HG03095 (cell line): ENCODE measurements at regions not wholly inside any gene's neighbourhood (a gene's known extent, or its start where the extent isn't known, plus 50 kb on each side); places are given as distances from the start of the nearest gene placed in this dataset.
"Not testable (repeated sequence)": the region's sequence is repeated elsewhere in the genome, so short reads cannot be mapped to it uniquely, and the experiment has no call there.

Source experiments
- ATAC-seq: cut with Tn5 transposase; IDR thresholded peaks from one replicate; pipeline ENCODE4 v1.9.1; 2021; ENCODE audit warnings: moderate library complexity; ENCODE audit not compliant: unreplicated experiment

DNA sequence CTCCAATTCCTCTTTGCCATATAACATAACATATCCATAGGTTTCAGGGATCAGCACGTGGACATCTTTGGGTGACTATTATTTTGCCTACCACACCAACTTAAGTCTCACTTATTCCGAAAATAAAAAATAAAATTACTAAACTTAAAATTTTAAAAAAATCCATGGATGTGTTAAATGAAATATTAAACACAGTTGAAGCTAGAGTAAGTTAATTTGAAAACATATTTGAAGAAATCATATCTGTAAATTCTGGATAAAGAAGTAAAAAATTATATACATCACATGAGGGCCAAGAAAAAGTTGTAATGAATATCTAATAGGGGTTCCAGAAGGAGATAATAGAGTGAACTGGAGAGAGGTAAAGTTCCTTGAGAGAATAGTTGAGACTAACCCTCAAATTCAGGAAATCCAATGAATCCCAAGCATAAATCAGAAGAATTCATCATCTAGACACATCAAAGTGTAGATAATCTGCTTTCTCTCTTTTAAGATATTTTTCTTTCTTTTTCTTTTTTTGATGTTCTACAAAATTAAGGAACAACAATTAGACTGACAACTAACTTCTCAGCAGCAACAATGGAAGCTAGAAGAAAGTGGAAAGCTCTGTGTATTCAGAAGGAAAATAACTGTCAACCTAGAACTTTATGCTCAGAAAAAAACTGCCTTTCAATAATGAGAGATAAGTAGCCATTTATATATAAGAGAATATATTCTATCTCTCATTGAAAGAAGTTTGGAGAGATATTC, 147.4 kb downstream of the ABHD5 start:
- no peak for ATAC-seq

GRCh38 chr3:43838877-43839276, 148.1 kb downstream of the ABHD5 start:
- no peak for ATAC-seq

DNA sequence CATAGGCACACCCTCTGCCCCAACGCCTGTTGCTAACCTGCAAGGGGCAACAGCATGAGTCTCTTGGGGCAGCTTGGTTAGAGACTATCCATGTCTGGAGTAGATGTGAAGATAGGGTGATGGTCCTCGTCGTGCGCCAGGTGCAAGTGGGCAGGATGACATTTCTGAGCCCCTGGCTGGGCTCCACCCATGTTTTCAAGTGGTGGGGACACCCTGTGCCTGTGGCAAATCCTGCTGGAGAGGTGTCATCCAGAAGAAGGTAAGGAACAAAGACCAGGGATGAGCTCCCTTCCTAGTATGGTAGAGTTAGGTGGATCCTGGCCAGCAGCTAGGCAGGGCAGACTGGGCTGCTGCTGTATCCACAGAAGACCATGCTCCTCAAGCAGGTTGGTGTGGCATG, 152.6 kb downstream of the ABHD5 start:
- no peak for ATAC-seq

DNA sequence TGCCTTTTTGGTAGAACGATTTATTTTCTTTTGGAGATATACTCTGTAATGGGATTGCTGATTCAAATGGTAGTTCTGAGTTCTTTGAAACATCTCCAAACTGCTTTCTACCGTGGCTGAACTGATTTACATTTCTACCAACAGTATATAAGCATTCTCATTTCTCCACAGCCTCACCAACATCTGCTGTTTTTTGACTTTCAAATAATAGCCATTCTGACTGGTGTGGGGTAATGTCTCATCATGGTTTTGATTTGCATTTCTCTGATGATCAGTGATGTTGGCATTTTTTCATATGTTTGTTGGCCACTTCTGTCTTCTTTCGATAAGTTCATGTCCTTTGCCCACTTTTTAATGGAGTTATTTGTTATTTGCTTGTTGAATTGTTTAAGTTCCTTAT, 154.0 kb downstream of the ABHD5 start:
- no peak for ATAC-seq

- not testable (repeated sequence) for ATAC-seq
Observed at GRCh38 chr3:43845553-43845952, 154.8 kb downstream of the ABHD5 start.

GRCh38 chr3:43852066-43852465, 161.3 kb downstream of the ABHD5 start:
- no peak for ATAC-seq

GRCh38 chr3:43854283-43854682, 163.5 kb downstream of the ABHD5 start:
- no peak for ATAC-seq

- ATAC-seq, result no peak
Observed at GRCh38 chr3:43854916-43855315, 164.2 kb downstream of the ABHD5 start.

- ATAC-seq, result peak; percentile 63
Observed at GRCh38 chr3:43855674-43856299, 165.0 kb downstream of the ABHD5 start.

DNA sequence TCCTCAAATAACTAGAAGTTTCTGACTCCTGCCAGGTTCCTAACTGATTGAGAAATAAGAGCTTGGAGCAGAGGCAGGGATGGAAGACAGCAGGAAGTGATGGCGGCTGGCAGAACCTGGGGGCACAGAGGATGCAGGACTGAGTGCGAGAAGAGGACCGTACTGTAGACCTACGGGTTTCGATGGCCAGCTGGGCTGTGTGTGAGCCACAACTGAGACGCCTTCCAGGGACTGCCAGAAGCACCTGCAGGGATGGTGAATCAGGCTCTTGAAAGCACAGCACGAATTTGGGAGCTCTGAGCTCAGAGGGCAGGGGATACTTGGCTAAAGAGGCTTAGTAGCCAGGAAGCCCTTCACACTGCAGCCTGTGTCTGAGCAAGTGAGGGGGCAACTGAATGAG, 165.6 kb downstream of the ABHD5 start:
- no peak for ATAC-seq

DNA sequence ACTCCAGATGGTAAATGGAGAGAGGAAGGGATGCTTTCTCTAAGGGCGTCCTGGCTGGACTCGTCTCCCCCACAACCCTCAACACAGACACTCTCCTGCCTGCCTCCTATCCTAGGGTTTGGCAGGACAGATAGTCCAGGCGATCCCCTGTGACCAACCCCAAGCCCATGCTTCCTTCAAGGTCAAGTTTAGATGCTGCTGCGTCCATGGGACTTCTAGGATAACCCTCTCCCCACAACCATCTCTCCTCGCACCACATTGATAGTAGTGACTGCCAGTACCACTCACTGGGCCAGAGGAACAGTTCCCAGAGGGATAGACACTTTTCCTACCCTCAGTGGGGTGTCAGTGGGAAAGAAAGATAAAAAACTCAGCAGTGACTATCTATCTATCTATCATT, 166.0 kb downstream of the ABHD5 start:
- ATAC-seq, result no peak

- ATAC-seq, result no peak
Observed at GRCh38 chr3:43857361-43858293, 166.9 kb downstream of the ABHD5 start.

DNA sequence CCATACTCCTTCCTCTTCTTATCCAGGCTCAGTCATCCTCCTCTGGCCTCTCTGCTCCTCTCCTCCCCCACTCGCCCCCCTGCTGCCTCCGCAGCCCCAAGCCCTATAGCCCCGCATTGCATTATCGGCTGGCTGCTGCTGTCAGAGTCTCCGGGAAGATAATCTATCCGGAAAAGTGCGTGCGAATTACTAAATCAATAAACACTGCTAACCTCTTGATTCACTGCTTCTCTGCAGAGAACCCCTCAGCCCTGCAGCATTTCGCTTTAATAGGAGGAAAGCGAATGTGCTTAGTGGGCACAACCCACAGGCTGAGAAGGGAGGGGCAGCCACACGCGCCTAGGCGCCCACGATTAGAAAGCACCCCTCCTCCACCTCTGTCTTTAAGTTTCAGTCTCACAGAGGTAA, 167.6 kb downstream of the ABHD5 start:
- ATAC-seq, result no peak

DNA sequence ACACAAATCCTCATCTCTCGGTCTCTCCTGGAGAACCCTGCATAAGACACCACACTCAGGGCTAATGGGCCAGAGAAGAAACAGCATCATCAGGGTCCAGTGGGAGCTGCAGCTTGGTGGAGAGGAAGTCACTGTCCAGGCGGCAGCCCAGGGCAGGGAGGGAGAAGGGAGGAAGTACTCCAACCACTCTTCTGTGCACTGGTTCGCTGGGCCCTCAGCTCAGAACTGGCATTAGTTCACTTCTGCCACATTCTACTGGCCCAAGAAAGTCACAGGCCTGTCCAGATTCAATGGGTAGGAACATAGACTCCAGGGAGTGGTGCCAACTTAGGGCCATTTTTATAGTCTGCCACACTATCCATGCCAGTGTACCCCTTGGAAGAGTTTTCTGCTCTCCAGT, 169.0 kb downstream of the ABHD5 start:
- ATAC-seq, result no peak

DNA sequence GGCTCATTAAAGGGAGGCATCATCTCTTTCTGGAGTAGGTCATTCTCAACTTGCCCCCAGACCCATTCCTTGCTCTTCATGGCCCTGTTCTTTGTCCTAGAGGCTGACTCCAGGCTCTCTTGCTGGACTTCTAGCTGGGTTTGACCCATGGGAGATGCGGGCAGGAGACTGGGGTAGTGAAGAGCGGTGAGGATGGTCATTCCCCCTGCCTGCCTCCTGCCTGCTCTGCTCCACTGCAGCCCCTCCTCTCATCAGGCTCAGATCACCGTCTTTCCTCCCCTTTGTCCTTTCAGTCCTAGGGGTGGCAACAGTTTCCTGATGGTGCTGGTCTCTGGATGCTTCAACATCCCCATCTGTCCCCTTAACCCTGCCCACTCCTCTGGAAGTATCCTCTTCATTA, 170.9 kb downstream of the ABHD5 start:
- no peak for ATAC-seq

- ATAC-seq, result no peak
Observed at GRCh38 chr3:43862470-43862869, 171.7 kb downstream of the ABHD5 start.

DNA sequence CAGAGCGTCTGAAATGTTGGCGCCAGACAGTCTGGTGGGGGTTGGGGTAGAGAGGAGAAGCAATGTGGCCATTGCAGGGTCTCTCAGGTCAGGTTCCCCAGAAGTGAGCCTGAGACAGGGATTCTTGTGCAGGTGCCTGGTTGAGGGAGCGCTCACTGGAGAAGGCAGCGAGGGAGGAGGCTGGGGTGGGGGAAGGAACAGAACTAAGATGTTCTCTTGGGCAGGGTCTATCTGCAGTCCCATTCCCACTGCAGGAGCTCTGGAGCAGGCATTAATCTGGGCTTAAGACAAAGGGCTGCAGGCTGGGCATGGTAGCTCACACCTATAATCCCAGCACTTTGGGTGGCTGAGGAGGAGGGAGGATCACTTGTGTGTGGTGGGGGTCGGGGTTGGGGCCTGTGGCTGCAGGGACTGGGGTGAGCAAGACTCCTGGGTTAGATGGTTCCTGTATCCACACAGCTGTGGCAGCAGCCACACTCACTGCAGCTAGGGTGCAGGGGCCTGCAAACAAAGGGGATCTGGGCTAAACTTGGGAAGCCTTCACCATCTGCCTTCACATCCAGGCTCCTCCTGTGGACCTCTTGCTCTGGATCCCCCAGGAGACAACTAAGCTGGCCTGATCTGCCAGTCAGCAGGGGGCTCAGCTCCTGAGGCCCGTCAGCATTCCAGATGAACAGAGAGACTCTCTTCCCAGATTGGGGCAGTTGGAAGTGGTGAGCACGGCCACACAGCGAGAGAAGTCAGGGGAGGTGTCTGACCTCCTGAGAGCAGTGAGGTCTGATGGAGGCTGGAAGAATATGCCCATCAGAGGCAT, 172.5 kb downstream of the ABHD5 start:
- no peak for ATAC-seq

GRCh38 chr3:43863966-43864933, 173.5 kb downstream of the ABHD5 start:
- no peak for ATAC-seq

- ATAC-seq, result no peak
Observed at GRCh38 chr3:43865351-43865750, 174.6 kb downstream of the ABHD5 start.
